ENCODE measurements at regions not wholly inside any gene's neighbourhood (a gene's known extent, or its start where the extent isn't known, plus 50 kb on each side); places are given as distances from the start of the nearest gene placed in this dataset.
"Not testable (repeated sequence)": the region's sequence is repeated elsewhere in the genome, so short reads cannot be mapped to it uniquely, and the experiment has no call there.

DNA sequence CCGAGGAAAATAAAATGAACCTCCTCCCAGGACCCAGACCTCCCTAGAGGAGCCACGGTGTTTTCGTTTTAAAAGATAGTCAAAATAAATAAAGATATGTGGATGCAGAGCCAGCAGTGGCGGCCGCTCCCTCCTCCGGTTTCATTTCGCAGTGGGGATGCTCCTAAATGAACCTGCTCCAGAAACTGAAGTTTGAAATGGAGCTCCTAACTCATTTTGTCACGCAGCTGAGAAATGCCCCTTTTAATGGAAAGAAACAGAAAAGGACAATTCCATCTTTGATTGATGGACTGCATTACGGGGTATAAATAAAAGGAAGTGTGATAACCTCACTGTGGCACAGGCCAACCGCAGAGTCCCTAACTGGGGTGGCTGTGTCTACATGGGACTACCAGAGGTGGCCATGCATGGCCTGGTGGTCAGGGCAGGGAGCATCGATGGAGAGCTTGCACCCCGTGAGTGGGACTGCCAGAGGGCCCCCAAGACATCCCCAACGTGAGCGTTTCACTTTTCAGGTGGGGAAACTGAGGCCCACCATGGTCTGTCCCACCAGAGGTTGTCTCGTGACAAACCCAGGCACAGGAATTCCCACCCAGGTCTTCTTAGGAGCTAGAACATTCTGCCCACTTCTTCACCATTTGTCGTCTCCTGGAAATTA lies 426.6 kb downstream of the BRD1 start:
- no peak for DNase-seq

DNA sequence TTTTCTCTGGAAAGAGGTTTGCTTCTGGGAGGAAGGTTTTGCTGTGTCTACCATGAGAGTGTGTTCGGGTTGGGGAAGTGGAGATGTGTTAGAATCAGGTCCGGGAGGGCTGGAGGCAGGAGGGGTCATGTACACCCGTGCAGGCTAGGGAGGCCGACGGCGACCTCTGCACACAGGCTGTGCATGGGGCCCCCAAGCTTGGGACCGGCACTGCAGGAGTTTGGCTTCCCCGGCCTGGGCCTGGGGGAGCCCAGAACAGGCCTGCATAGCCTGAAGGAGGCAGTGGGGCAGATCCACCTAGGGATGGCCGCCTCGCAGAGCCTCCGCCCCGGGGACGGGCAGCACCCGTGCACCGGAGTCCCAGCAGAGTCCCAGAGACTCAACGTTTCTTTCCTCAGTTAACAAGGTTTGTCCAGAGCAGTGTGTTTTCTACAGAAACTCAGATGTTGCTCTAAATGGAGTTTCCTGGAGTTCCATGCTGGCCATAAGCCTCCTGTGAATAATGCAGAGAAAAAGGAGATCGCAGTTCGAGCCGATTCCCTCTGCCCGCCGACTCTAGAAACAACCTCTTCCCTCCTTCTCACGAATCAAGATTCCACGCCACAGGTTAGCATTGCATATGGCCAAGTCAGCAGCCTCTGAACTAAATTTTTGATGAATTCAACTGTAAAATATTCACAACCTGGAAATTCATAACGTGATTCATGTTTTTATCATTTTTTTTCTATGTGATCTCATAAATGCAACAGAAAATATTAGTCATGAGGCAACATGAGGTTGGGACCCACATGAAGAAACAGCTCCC lies 427.3 kb downstream of the BRD1 start:
- no peak for DNase-seq

DNA sequence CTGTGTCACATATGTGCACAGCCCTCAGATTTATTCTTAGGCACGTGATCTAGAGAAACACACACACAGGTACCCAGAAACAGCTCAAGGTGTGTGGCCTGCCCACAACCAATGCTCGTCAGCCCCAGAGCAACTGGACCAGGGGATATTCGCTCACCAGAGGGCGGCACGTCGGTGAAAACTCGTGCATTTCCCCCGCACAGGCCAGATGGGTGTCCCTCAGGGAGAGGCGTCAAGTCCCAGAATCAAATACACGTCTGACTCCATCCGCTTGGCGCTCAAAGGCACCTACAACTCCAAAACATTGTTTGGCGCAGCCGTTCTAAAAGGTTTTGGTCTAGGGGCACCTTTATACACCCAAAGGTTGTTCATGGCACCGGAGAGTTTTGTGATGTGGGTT lies 429.0 kb downstream of the BRD1 start:
- no peak for DNase-seq

DNA sequence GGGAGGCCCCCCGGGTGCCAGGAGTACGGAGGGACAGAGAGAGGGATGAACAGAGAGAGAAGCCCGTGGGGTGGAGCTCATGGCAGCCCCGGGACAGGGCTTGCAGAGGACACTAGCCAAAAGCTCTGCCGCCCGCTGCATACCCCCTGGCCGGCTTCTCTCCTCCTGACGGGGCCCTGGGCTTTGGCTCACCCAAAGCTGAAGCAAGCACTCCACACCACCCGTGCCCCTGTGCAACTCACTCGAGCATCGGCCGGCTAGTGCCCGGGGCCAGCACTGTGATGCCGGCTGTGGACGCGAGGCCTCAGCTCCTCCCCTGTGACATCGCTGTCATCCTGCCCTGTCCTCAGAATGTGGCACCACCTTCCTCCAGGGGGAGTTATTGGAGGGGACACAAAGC lies 429.6 kb downstream of the BRD1 start:
- no peak for DNase-seq

DNA sequence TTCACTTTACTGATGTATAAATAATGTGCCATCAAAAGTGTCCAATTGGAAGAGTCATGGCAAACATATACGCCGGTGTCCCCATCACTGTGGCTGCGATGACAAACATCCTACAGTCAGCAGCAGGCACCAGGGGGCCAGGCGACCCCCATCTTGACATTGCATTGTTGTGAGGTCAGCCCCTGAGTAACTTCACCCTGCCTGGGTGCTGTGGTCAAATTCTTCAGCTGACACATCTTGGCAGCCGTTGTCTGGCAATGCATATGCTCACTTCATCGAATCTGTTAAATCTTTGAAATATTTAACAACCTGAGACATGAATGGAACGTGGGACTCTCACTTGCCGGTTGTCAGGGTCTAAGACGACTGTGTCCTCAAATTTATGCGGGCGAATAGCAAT lies 430.9 kb downstream of the BRD1 start:
- no peak for DNase-seq

DNA sequence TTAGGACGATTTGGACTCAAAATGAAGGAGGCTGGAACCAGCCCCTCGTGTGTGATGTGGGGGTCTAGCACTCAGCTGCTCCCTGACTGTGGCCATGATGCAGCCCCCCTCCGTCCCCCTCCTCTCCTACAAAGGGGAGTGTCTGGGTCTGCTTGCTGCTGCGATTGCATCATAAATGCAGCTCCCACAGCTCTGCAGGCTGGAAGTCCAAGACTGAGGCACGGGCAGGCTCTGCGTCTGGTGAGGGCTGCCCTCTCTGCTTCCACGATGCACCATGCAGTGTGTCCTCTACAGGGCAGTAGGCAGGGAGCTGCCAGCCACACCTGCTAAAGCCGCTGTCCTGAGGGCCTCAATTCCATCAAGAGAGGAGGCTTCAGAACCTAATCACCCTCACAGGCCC lies 432.1 kb downstream of the BRD1 start:
- no peak for DNase-seq

DNA sequence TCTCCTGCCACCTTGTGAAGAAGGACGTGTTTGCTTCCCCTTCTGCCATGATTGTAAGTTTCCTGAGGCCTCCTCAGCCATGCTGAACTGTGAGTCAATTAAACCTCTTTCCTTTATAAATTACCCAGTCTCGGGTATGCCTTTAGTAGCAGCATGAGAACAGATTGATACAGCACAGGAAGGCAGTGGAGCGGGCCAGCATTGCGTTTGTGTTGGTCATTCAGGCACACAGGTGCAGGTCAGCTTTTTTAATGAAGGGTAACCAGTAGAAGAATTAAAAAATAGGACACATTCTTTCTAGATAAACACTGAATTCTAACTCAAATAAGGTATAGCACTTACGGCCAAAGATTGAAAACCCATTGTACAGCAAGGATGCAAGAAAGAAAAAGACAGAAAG lies 432.6 kb downstream of the BRD1 start:
- DNase-seq: not testable (repeated sequence)

DNA sequence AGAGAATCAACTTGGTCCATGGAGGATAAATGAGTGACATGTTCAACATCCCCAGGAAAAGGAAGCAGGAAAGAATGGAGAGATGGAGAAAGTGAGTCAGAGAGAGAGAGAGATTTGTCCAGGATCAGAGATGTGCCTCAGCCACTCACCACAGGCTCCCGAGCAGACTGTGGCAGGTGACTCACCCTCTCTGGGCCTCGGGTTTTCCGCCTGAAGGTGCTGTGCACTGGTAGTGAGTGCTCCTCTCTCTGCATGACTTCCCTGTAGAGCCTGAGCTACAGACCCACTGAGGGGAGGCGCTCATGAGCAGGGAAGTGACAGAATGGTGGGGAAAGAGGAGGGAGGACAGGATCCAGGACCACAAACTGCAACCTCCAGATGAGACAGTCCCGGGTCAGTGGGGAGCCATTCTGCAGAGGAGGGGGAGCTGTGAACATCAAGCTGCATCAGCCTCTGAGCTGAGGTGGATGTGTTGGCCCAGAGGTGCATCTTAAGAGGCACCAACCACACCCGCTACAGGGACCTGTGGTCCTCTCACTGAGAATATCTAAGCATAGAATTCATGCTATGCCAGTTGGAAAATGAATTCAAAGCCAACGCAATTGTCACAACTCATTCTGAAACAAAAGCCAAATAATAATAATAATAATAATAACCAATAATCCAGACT lies 433.4 kb downstream of the BRD1 start:
- DNase-seq: no peak

DNA sequence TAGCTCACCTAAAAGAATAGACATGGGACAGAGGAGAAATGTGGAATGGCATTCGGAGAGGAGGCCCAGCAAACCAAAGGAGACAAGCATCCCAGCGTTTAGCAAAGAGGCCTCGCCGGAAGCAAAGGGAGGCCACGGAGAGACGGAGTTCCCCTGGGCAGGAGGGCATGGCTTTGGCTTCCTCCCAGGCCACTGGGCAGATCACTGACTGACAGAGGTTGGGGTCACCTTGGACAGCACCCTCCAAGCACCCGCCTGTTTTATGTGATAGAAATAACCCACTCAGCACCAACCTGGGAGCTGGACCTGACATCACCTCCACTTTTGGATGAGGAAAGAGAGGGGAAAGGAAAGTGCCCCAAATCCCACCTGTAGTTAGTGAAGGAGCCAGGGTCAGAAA lies 434.1 kb downstream of the BRD1 start:
- no peak for DNase-seq

DNA sequence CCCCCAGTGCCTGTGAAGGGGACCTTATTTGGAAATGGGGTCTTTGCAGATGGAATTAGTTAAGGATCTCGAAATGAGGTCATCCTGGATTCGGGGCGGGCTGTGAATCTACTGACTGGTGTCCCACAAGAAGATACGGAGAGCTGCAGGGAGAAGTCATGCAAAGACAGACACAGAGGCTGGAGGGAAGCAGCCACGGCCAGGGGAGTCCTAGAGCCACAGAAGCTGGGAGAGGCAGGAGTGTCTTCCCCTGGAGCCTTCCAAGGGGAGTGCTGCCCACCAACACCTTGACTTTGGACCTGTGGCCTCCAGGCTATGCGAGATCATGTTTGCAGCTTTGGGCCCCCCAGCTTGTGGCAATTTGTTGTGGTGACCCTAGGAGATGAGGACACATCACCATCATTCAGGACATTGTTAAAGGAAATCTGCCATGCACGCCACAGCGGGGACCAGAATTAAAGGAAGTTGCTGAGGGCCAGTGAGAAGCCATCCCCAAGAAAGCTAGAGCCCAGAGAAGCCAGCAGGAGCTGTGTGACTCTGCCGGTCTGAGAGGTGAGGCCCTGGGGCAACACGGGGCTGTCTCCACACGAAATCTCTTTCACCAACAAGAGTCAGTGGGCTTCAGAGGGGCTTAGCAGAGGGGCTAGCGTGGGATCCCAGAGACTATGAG lies 434.7 kb downstream of the BRD1 start:
- no peak for DNase-seq

DNA sequence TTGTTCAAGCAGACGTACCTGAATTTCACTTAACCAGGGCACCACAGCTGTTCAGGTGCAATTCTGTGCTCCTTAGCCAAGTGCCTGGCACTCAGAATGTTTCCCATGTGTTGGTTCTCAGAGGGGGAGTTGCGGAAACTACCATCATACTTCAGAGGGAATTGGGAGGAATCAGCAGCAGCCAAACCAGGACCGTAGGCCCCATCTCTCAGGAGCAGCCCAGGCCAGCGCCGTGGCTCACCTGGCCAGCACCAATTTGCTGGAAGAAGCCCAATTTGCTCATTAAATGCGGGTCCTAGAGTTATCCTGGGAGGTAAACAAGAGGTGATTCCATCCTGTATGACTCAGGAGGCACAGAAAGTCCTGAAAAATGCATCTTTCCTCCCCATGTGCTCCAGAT lies 435.4 kb downstream of the BRD1 start:
- no peak for DNase-seq

DNA sequence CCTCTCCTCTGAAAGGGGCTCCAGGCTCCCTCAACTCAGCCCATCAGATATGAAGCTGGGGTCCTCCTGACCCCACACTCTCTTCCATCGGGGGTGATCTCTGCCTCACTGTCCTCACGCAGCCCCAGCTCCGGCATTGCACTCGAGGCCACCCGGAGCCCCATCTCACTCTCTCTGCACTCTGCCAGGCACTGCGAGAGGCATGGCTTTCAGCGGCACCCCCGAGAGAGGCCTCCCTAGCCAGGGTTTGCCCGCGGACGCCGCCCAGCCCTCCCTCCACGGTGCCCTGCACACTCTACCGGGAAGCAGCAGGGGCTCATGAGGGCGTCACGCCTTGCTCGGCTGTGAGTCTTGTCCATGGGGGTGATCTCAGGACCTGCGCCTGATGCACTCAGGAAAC lies 436.2 kb downstream of the BRD1 start:
- DNase-seq: no peak

DNA sequence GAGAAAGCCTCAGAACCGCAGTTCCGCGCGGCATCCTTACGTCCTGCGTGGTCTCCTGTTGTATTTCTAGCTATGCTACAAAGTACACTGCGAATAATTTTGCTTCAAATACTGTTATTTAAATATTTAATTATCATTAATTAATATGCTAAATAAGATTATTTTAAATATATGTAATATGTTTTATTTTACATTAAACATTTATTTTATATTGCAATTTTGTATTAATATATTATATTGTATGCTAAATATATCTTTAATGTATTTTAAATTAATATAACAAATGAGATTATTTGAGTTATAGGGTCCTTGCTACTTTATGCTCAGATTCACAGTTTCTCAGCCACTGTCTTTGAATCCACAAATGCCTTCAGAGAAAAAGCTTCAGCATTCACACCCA lies 436.7 kb downstream of the BRD1 start:
- DNase-seq: no peak

DNA sequence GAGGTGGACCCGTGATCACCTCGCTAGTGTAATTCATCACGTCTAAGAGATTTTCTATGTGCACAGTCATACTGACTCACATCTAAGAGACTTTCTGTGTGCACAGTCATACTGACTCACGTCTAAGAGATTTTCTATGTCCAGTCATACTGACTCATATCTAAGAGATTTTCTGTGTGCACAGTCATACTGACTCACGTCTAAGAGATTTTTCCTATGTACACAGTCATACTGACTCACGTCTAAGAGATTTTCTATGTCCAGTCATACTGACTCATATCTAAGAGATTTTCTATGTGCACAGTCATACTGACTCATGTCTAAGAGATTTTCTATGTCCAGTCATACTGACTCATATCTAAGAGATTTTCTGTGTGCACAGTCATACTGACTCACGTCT lies 443.8 kb downstream of the BRD1 start:
- not testable (repeated sequence) for DNase-seq

DNA sequence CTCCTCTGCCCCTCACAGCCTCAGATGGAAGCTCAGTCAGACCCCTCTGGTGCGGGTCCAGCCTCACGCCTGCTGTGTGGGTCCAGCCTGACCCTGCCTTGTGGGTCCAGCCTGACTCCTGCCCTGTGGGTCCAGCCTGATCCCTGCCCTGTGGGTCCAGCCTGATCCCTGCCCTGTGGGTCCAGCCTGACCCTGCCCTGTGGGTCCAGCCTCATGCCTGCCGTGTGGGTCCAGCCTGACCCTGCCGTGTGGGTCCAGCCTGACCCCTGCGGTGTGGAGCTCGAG lies 445.3 kb downstream of the BRD1 start:
- no peak for DNase-seq

DNA sequence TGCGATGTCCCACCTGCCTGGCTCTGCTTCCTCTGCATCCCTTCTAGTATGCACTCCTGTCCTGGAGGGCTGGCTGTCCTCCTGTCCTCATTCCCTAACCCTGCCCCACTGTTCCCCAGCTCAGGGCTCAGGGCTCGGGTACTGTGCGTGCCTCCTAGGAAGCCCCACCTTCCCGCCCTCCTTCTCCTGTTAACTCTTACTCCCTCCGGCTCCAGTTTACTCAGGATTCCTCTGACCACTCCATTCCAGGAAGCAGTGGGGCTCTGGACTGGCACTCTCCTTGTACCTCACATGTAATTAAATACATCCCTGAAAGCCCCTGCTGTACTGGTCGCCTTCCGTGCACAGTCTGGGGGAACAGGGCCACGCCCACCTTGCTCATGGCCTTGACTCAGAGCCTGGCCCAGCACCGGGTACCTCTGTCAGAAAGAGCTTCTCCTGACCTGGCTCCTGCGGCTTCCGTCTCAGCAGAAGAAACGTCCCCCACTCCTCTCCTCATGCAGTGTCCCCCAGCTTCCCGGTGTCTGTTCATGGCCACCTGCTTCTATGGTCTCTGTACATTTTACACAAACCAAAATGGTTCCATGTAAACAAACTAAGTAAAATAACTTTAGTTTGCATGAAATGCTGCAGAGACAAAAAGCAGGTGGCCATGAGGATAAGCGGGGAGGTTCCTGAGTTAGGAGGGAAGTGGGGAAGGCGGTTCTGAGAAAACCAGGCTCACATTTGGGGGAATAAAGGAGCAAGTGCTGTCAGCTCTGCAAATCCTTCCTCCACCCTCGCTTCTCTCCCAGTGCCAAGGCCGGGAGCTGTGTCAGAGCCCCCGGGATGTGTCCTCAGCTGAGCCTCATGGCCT lies 445.9 kb downstream of the BRD1 start:
- no peak for DNase-seq

DNA sequence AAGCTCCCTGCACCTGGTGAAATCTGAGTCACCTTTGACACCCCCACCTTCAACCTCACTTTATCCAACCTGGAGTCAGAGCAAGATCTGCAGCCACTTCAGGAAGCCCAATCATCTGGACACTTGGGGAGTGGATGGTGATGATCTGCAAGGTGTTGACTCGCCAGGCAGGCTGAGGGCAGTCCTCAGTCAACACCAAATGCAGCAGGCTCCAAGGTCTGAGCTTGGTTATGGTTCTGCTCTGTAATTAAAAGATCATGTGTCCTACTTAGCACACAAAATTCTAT lies 446.9 kb downstream of the BRD1 start:
- no peak for DNase-seq

DNA sequence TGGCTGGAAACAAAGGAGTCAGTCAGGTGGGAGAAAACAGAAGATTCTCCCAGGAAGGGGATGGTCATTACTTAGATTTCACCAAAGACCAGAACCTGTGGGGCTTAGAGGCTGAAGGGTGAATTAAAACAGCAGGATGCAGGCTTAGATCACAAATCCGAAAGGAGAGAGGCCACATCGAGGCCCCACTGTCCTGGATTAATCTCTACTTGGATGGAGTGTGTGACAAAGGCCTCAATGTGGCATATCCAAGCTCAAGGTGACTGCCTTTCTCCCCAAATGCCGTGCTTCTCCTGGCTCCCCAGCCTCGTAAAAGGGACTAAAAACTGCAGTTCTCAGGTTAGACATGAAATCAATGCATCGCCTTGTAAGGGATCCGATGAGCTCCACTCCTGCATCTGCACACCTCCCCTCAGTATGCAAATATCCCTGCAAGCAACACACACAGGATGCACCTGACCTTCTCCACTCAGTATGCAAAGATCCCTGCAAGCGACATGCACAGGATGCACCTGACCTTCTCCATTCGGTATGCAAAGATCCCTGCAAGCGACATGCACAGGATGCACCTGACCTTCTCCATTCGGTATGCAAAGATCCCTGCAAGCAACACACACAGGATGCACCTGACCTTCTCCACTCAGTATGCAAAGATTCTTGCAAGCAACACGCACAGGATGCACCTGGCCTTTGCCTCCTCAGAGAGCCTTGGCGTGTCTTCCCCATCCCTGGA lies 447.4 kb downstream of the BRD1 start:
- no peak for DNase-seq

DNA sequence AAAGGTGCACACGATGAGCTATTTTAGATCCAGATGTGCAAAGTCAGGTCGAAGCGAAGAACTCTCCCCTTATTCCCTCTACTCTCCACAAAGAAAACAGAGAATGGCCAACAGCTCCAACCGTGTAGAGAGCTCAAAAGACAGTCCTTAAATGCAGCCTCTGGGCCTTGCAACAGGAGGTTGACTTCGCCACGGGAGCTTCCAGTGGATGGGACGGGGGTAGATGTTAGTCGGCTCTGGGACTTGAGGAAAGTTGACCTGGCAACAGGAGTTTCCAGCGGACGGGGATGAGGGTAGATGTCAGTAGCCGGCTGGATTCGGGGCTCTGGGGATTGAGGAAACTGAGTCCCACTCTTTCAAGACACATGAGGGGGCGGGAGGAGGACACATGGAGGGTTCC lies 450.4 kb downstream of the BRD1 start:
- no peak for DNase-seq

DNA sequence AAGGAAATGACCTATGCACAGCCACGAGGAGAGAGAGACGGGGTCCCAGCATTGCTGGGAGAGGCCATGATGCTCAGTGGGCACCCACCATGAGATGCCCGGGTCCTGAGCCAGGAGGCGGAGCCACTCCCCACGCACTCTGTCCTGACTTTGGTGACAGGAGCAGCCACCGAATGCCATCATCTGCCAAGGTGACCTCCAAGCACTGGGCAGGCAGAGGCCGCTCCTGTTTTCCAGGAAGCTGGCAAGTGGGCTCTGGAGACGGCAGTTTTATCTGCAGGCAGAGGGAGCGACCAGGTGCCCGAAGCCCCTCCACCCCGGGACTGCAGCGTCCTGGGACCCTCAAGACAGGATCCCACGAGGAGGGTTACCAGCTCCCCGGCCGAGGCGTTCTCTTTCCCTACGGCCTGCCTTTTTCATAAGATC lies 453.9 kb downstream of the BRD1 start:
- no peak for DNase-seq

DNA sequence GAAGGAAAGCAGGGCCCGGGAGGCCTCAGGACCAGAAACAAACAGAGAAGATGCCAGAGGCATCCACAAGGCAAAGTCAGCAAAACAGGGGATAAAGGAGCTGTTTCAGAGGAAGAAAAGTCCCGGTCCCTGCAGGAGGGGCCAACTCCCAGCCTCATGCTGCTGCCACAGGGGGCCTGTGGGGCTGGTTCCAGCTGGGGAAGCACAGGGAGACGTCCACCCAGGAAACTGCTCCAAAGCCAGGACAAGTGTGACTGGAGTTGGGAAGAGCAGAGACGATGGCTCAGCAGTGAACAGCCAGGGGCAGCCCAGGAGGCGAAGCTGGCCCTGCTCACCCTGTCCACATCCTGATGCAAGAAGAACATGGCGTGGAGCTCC lies 454.4 kb downstream of the BRD1 start:
- no peak for DNase-seq

DNA sequence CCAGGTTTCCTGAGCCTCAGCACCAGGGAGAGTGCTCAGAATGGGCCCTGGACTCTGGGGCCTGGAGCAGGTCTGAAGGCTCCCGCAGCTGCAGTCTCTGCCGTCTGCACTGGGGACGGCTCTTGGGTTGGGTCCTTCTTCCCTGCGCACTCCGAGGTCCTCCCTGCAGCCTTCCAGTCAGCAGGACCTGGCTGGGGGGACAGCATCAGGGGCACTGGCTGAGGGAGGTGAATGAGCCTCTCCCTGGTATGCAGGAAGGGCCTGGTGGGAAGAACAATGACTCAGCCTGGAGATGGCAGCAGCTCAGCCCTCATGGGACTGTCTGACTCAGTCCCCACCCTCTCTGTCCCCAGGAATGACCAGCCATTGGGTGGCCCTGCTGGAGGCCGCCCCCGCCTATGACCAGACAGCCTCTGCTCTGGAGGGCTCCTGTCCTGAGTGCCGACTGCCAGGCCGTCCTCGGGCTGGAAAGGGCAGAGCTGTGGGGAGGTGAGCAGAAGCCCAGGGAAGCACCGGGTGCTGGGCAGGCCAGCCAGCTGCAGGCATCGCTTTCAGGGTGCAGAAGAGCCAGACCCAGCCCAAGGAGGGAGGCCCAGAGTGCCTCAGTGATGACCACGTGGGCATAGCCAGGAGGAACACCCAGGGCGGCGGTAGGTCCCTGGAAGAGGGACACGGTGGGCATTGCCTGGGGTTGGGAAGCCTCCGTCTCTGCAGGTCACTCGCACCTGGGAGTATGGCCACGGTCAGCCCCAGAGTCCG lies 455.0 kb downstream of the BRD1 start:
- no peak for DNase-seq

Data from NCI-H1105 (cell line).